ENCODE measurements at regions not wholly inside any gene's neighbourhood (a gene's known extent, or its start where the extent isn't known, plus 50 kb on each side); places are given as distances from the start of the nearest gene placed in this dataset.

- no peak overlapping the region for H2AFZ ChIP-seq (ENCODE audit: low read depth)
- no peak overlapping the region for H3K9ac ChIP-seq
- H4K20me1 ChIP-seq (ENCODE audit: insufficient read depth), result no peaks in the 10 kb centered on the region
- TF ChIP-seq CTCF (conservative IDR thresholded peaks at IDR 0.05; ENCODE audit: low read depth, low read length), result peak; percentile 67
- H3K27me3 ChIP-seq (ENCODE audit: insufficient read depth, low read depth), result no peaks in the 10 kb centered on the region
- no peak overlapping the region for H3K4me2 ChIP-seq
- no peak overlapping the region for H3K27ac ChIP-seq
- no peaks in the 10 kb centered on the region for H3K79me2 ChIP-seq (ENCODE audit: insufficient read depth, low read depth)
- no peaks in the 10 kb centered on the region for H3K4me1 ChIP-seq (ENCODE audit: low read depth, poor library complexity, severe bottlenecking)
- no peak overlapping the region for H3K4me3 ChIP-seq (IDR thresholded peaks at IDR 0.05; ENCODE audit: insufficient read depth, low read depth, low read length)
- no peaks in the 10 kb centered on the region for H3K36me3 ChIP-seq (ENCODE audit: insufficient read depth)
These were observed 92.8 kb upstream of the DCBLD2 start for GRCh38 chr3:98994128-98994762.

- Histone ChIP-seq H3K79me2 (ENCODE audit: insufficient read depth, low read depth) (no peaks in the 10 kb centered on the region), H4K20me1 (ENCODE audit: insufficient read depth) (no peaks in the 10 kb centered on the region), H3K4me3 (IDR thresholded peaks at IDR 0.05; ENCODE audit: insufficient read depth, low read depth, low read length) (no peak overlapping the region), H3K36me3 (ENCODE audit: insufficient read depth) (no peaks in the 10 kb centered on the region), H3K4me1 (ENCODE audit: low read depth, poor library complexity, severe bottlenecking) (no peaks in the 10 kb centered on the region), H3K4me2 (no peak overlapping the region), H3K27me3 (ENCODE audit: insufficient read depth, low read depth) (no peaks in the 10 kb centered on the region), H3K9ac (no peak overlapping the region), H3K27ac (no peak overlapping the region), H2AFZ (ENCODE audit: low read depth) (no peak overlapping the region)
- 0 out of 2 replicates have a peak, but pooled peaks have one; percentile 10 for TF ChIP-seq CTCF (conservative IDR thresholded peaks at IDR 0.05; ENCODE audit: low read depth, low read length)
These were observed 89.9 kb upstream of the DCBLD2 start for GRCh38 chr3:98991393-98991792.

GRCh38 chr3:98990657-98991056 lies 89.2 kb upstream of the DCBLD2 start:
- Histone ChIP-seq H3K27ac (no peak overlapping the region), H3K79me2 (ENCODE audit: insufficient read depth, low read depth) (no peaks in the 10 kb centered on the region), H3K36me3 (ENCODE audit: insufficient read depth) (no peaks in the 10 kb centered on the region), H3K27me3 (ENCODE audit: insufficient read depth, low read depth) (no peaks in the 10 kb centered on the region), H3K4me3 (IDR thresholded peaks at IDR 0.05; ENCODE audit: insufficient read depth, low read depth, low read length) (no peak overlapping the region), H3K4me2 (no peak overlapping the region), H2AFZ (ENCODE audit: low read depth) (no peak overlapping the region), H4K20me1 (ENCODE audit: insufficient read depth) (no peaks in the 10 kb centered on the region), H3K9ac (no peak overlapping the region), H3K4me1 (ENCODE audit: low read depth, poor library complexity, severe bottlenecking) (no peaks in the 10 kb centered on the region)
- no peak for TF ChIP-seq CTCF (conservative IDR thresholded peaks at IDR 0.05; ENCODE audit: low read depth, low read length)

GRCh38 chr3:98986073-98986472 lies 84.6 kb upstream of the DCBLD2 start:
- no peaks in the 10 kb centered on the region for H3K27me3 ChIP-seq (ENCODE audit: insufficient read depth, low read depth)
- H2AFZ ChIP-seq (ENCODE audit: low read depth), result no peak overlapping the region
- H3K36me3 ChIP-seq (ENCODE audit: insufficient read depth), result no peaks in the 10 kb centered on the region
- no peak for TF ChIP-seq CTCF (conservative IDR thresholded peaks at IDR 0.05; ENCODE audit: low read depth, low read length)
- H3K4me3 ChIP-seq (IDR thresholded peaks at IDR 0.05; ENCODE audit: insufficient read depth, low read depth, low read length), result no peak overlapping the region
- H4K20me1 ChIP-seq (ENCODE audit: insufficient read depth), result no peaks in the 10 kb centered on the region
- no peak overlapping the region for H3K9ac ChIP-seq
- no peaks in the 10 kb centered on the region for H3K79me2 ChIP-seq (ENCODE audit: insufficient read depth, low read depth)
- no peak overlapping the region for H3K27ac ChIP-seq
- H3K4me1 ChIP-seq (ENCODE audit: low read depth, poor library complexity, severe bottlenecking), result peaks cover 3% of the 10 kb centered on the region
- no peak overlapping the region for H3K4me2 ChIP-seq
